PC-9 (cell line): ENCODE measurements at regions not wholly inside any gene's neighbourhood (a gene's known extent, or its start where the extent isn't known, plus 50 kb on each side); places are given as distances from the start of the nearest gene placed in this dataset.

Experiments used
- CTCF ChIP-seq: fragments of 200-600 bp; sonication (generic); conservative IDR thresholded peaks from 2 replicates; pipeline ENCODE4 v1.6.1; 2017; ENCODE audit warnings: mixed run types, antibody characterized with exemption, mild to moderate bottlenecking, moderate library complexity
- EZH2 ChIP-seq: fragments of 200-600 bp; sonication (generic); IDR thresholded peaks from 2 replicates; pipeline ENCODE4 v1.8.0; 2017; ENCODE audit warnings: antibody characterized with exemption, low read depth

- no peak for TF ChIP-seq CTCF
- TF ChIP-seq EZH2 = no peak
Measured at GRCh38 chr19:56988299-56988698, 131.5 kb upstream of the USP29 start.
